ENCODE measurements at regions not wholly inside any gene's neighbourhood (a gene's known extent, or its start where the extent isn't known, plus 50 kb on each side); places are given as distances from the start of the nearest gene placed in this dataset.

- TF ChIP-seq CTCF (IDR thresholded peaks at IDR 0.05; ENCODE audit: control extremely low read depth, extremely low read depth, low read depth, missing control alignments), result no peak
- ChIA-PET POLR2A (no interaction called here), CTCF (no interaction called here)
- DNase-seq (ENCODE audit: extremely low spot score), result no peak
These were observed 379.3 kb downstream of the INSC start for GRCh38 chr11:15493921-15494620.

GRCh38 chr11:15494740-15495139 lies 380.0 kb downstream of the INSC start:
- no peak for TF ChIP-seq CTCF (IDR thresholded peaks at IDR 0.05; ENCODE audit: control extremely low read depth, extremely low read depth, low read depth, missing control alignments)
- ChIA-PET POLR2A (no interaction called here), CTCF (no interaction called here)
- no peak for DNase-seq (ENCODE audit: extremely low spot score)

GRCh38 chr11:15495462-15495861 lies 380.7 kb downstream of the INSC start:
- POLR2A ChIA-PET, result no interaction called here
- TF ChIP-seq CTCF (IDR thresholded peaks at IDR 0.05; ENCODE audit: control extremely low read depth, extremely low read depth, low read depth, missing control alignments), result no peak
- CTCF ChIA-PET, result no interaction called here

GRCh38 chr11:15497366-15497765 lies 382.6 kb downstream of the INSC start:
- no peak for TF ChIP-seq CTCF (IDR thresholded peaks at IDR 0.05; ENCODE audit: control extremely low read depth, extremely low read depth, low read depth, missing control alignments)
- CTCF ChIA-PET, result no interaction called here
- POLR2A ChIA-PET, result no interaction called here
- no peak for DNase-seq (ENCODE audit: extremely low spot score)

More at GRCh38 chr11:15495462-15495861, 380.7 kb downstream of the INSC start:
- DNase-seq (ENCODE audit: extremely low spot score), result no peak

- no peak for TF ChIP-seq CTCF (IDR thresholded peaks at IDR 0.05; ENCODE audit: control extremely low read depth, extremely low read depth, low read depth, missing control alignments)
- no peak for DNase-seq (ENCODE audit: extremely low spot score)
- CTCF ChIA-PET, result no interaction called here
- POLR2A ChIA-PET, result no interaction called here
These were observed 385.0 kb downstream of the INSC start for GRCh38 chr11:15499674-15500073.

GRCh38 chr11:15500643-15501042 lies 385.9 kb downstream of the INSC start:
- no peak for DNase-seq (ENCODE audit: extremely low spot score)
- CTCF ChIA-PET, result interaction anchor here (1.3 kb wide), 1 partner anchor 16 kb away, joined by 3 read pairs; no protein-coding TSS in a partner anchor
- POLR2A ChIA-PET, result no interaction called here
- TF ChIP-seq CTCF (IDR thresholded peaks at IDR 0.05; ENCODE audit: control extremely low read depth, extremely low read depth, low read depth, missing control alignments), result no peak
